ENCODE measurements at regions not wholly inside any gene's neighbourhood (a gene's known extent, or its start where the extent isn't known, plus 50 kb on each side); places are given as distances from the start of the nearest gene placed in this dataset.

- no peak overlapping the region for H3K56ac ChIP-seq (ENCODE audit: extremely low read depth, insufficient read depth, low read length)
- no peak overlapping the region for H3K4me3 ChIP-seq (ENCODE audit: insufficient read depth, low read depth, low read length)
- no peak overlapping the region for H3K14ac ChIP-seq (replicated peaks; ENCODE audit: low read depth, low read length)
- H3K9ac ChIP-seq (ENCODE audit: low read depth, low read length): no peak overlapping the region
- ChIA-PET POLR2A (ENCODE audit: unreplicated experiment) (no interaction called here), CTCF (no interaction called here)
- ATAC-seq (ENCODE audit: low read depth): no peak
- no peak overlapping the region for H3K18ac ChIP-seq (ENCODE audit: low read depth, low read length)
- no peak overlapping the region for H3K27ac ChIP-seq (ENCODE audit: insufficient read depth, low read length)
- in situ Hi-C loops (cut with MboI; ENCODE audit: low sequenced_read_pairs): no loop called here
- no TSS peak for BruUV-seq (replicated peaks)
- H2AFZ ChIP-seq (replicated peaks; ENCODE audit: low read length, poor library complexity): no peak overlapping the region
- H3K4me2 ChIP-seq (ENCODE audit: low read depth, low read length): no peak overlapping the region
- dilution Hi-C loops (cut with HindIII; ENCODE audit: low sequenced_read_pairs, unreplicated experiment): no loop called here
- H3K27me3 ChIP-seq (ENCODE audit: control insufficient read depth, insufficient read depth, low read length): peaks cover 3% of the 10 kb centered on the region
- DNase-seq: no peak
- peaks cover 2% of the 10 kb centered on the region; the same call in 1 of the 2 replicates for H3K4me1 ChIP-seq (ENCODE audit: control insufficient read depth, insufficient read depth, low read length)
- no peak overlapping the region for H2BK5ac ChIP-seq (ENCODE audit: low read depth, low read length, poor library complexity, severe bottlenecking)
- no peak overlapping the region for H2BK15ac ChIP-seq (ENCODE audit: low read depth, low read length)
- H3K36me3 ChIP-seq (ENCODE audit: control insufficient read depth, insufficient read depth, low read length): no peaks in the 10 kb centered on the region
- TF ChIP-seq CTCF (conservative IDR thresholded peaks at IDR 0.05; ENCODE audit: low read depth, low read length): no peak
- no peak for TF ChIP-seq CHD1 (IDR thresholded peaks at IDR 0.05; ENCODE audit: low read depth, low read length)
- no peak for TF ChIP-seq USF2 (IDR thresholded peaks at IDR 0.05; ENCODE audit: low read depth, low read length)
- no peak for TF ChIP-seq RFX5 (IDR thresholded peaks at IDR 0.05; ENCODE audit: low read depth, low read length)
- TF ChIP-seq BHLHE40 (IDR thresholded peaks at IDR 0.05; ENCODE audit: low read depth, low read length): no peak
- TF ChIP-seq ELK1 (IDR thresholded peaks at IDR 0.05; ENCODE audit: borderline replicate concordance, low read depth, low read length): no peak
- no peak for TF ChIP-seq FOS (IDR thresholded peaks at IDR 0.05; ENCODE audit: low read depth, low read length)
- TF ChIP-seq MXI1 (IDR thresholded peaks at IDR 0.05; ENCODE audit: borderline replicate concordance, low read depth, low read length): no peak
- no peak for TF ChIP-seq NFE2L2 (IDR thresholded peaks at IDR 0.05; ENCODE audit: low read depth, low read length)
- TF ChIP-seq POLR2A (IDR thresholded peaks at IDR 0.05; ENCODE audit: low read depth, low read length): no peak
- no peak for TF ChIP-seq SMC3 (IDR thresholded peaks at IDR 0.05; ENCODE audit: low read depth, low read length)
- TF ChIP-seq CEBPB (IDR thresholded peaks at IDR 0.05; ENCODE audit: low read depth, low read length): no peak
- TF ChIP-seq RAD21 (IDR thresholded peaks at IDR 0.05; ENCODE audit: low read length): no peak
- no peak for TF ChIP-seq RCOR1 (IDR thresholded peaks at IDR 0.05; ENCODE audit: insufficient replicate concordance, low read length)
- no peak for TF ChIP-seq MAZ (IDR thresholded peaks at IDR 0.05; ENCODE audit: borderline replicate concordance, low read depth, low read length)
- no peak for TF ChIP-seq MAFK (IDR thresholded peaks at IDR 0.05; ENCODE audit: low read depth, low read length)
- 83% methylated on average over 10 of the region's 22 CpGs; no CpG with 5 or more reads in 1 of the 2 experiments for WGBS, 2 experiments (ENCODE audit: extremely low coverage in 2 of 2, insufficient read length in 1 of 2)
- no peaks in the 10 kb centered on the region for H4K20me1 ChIP-seq (ENCODE audit: insufficient read depth, low read length)
- no peak overlapping the region for H2AK9ac ChIP-seq (replicated peaks; ENCODE audit: low read depth, low read length, poor library complexity)
- H3K9me3 ChIP-seq (ENCODE audit: control insufficient read depth, insufficient read depth, low read length): 0 out of 2 replicates have a peak, but pooled peaks cover 2% of the 10 kb centered on the region
- no peak overlapping the region for H4K5ac ChIP-seq (ENCODE audit: low read depth, low read length)
- H2BK20ac ChIP-seq (ENCODE audit: low read depth, low read length): no peak overlapping the region
- H3K79me1 ChIP-seq (ENCODE audit: low read depth in 1 of 2, low read length in 2 of 2): no peaks in the 10 kb centered on the region
- H2AK5ac ChIP-seq (ENCODE audit: low read depth, low read length): no peak overlapping the region
- no peak overlapping the region for H2BK120ac ChIP-seq (ENCODE audit: low read depth, low read length)
- intact Hi-C loops (cut with micrococcal nuclease): no loop called here
- H3K4ac ChIP-seq (ENCODE audit: low read depth, low read length): no peak overlapping the region; the same call in 1 of the 2 replicates
- no peak overlapping the region for H4K8ac ChIP-seq (ENCODE audit: low read depth in 2 of 2, low read length in 2 of 2)
- no peak overlapping the region for H4K91ac ChIP-seq (ENCODE audit: insufficient read depth, low read depth, low read length)
- H3K23ac ChIP-seq (ENCODE audit: low read depth, low read length): no peak overlapping the region
- peaks cover 4% of the 10 kb centered on the region; the same call in 1 of the 2 replicates for H3K9me1 ChIP-seq (ENCODE audit: insufficient read depth, low read length)
Observed at GRCh38 chr20:17859616-17860232, 108.9 kb downstream of the SNX5 start.

Measured in IMR-90 (cell line).